SK-N-SH (cell line): ENCODE measurements at regions not wholly inside any gene's neighbourhood (a gene's known extent, or its start where the extent isn't known, plus 50 kb on each side); places are given as distances from the start of the nearest gene placed in this dataset.

Source experiments
- CTCF ChIA-PET: fragments of 300-600, 350-600 bp; formaldehyde crosslinking; extraction: SDS; loops from one replicate; lab custom pipeline; 2021; lab: Yijun Ruan, JAX
- POLR2A ChIA-PET: fragments of 350-600 bp; sonication (Branson Sonifier 250); formaldehyde crosslinking; extraction: SDS; loops from one replicate; lab custom pipeline; 2020; ENCODE audit warnings: antibody characterized with exemption, inconsistent platforms; lab: Yijun Ruan, JAX
- DNase-seq: peaks from one replicate; pipeline ENCODE4 v3.0.0; 2012
- H2AFZ ChIP-seq: fragments of 200-600 bp; sonication (generic); 2 replicates; pipeline ENCODE4 v1.8.1; 2016; ENCODE audit warnings: antibody characterized with exemption, mild to moderate bottlenecking, low read depth
- H3F3A ChIP-seq: fragments of 200-600 bp; sonication (generic); replicated peaks from 2 replicates; pipeline ENCODE3; 2016; ENCODE audit warnings: antibody characterized with exemption, mild to moderate bottlenecking; ENCODE audit not compliant: insufficient read depth
- H3K27ac ChIP-seq, 2 experiments: fragments of 200-500 bp in 1 of 2; fragments of 200-600 bp in 1 of 2; sonication (Bioruptor generic) in 1 of 2; sonication (generic), shearing (Covaris generic) in 1 of 2; 2 replicates each; pipeline versions ENCODE4 v1.5.1 to v1.6.1; 2014 to 2016; ENCODE audit warnings: low read depth in 2 of 2, inconsistent platforms in 1 of 2, low read length in 1 of 2, mild to moderate bottlenecking in 1 of 2, mixed read lengths in 1 of 2
- H3K27me3 ChIP-seq: fragments of 200-600 bp; sonication (generic), shearing (Covaris generic); 2 replicates; pipeline ENCODE4 v1.6.1; 2016; ENCODE audit warnings: mixed run types; ENCODE audit not compliant: insufficient read depth
- H3K36me3 ChIP-seq, 2 experiments: fragments of 200-500 bp in 1 of 2; fragments of 200-600 bp in 1 of 2; sonication (Bioruptor generic) in 1 of 2; sonication (generic) in 1 of 2; replicated peaks in 1 of 2; 2 replicates each; pipeline versions ENCODE3 to v1.5.1; 2014 to 2016; ENCODE audit warnings: low read length in 1 of 2, mild to moderate bottlenecking in 1 of 2; ENCODE audit not compliant: insufficient read depth in 2 of 2, control insufficient read depth in 1 of 2
- H3K4me1 ChIP-seq, 2 experiments: fragments of 200-500 bp in 1 of 2; fragments of 200-600 bp in 1 of 2; sonication (Bioruptor generic) in 1 of 2; sonication (generic), shearing (Covaris generic) in 1 of 2; 2 replicates each; pipeline versions ENCODE4 v1.5.1 to v1.6.1; 2014 to 2016; ENCODE audit warnings: low read depth in 1 of 2, low read length in 1 of 2, mixed run types in 1 of 2; ENCODE audit not compliant: insufficient read depth in 2 of 2, control insufficient read depth in 1 of 2
- H3K4me2 ChIP-seq: fragments of 200-600 bp; sonication (generic), shearing (Covaris generic); 2 replicates; pipeline ENCODE4 v1.6.1; 2017; ENCODE audit warnings: mixed run types
- H3K4me3 ChIP-seq, 2 experiments: fragments of 200-500 bp in 1 of 2; fragments of 200-600 bp in 1 of 2; sonication (Bioruptor generic) in 1 of 2; sonication (generic), shearing (Covaris generic) in 1 of 2; 2 replicates each; pipeline versions ENCODE4 v1.5.1 to v1.8.1; 2014 to 2016; ENCODE audit warnings: low read depth in 2 of 2, inconsistent platforms in 1 of 2, low read length in 1 of 2, mild to moderate bottlenecking in 1 of 2, mixed read lengths in 1 of 2, moderate library complexity in 1 of 2
- H3K79me2 ChIP-seq: fragments of 200-600 bp; sonication (generic); 2 replicates; pipeline ENCODE4 v1.8.1; 2017; ENCODE audit warnings: mild to moderate bottlenecking; ENCODE audit not compliant: insufficient read depth
- H3K9ac ChIP-seq: fragments of 200-600 bp; sonication (generic); 2 replicates; pipeline ENCODE4 v1.6.1; 2017; ENCODE audit warnings: mixed run types
- H3K9me2 ChIP-seq: fragments of 200-600 bp; sonication (generic); 2 replicates; pipeline ENCODE4 v1.6.1; 2017; ENCODE audit warnings: mixed run types
- H3K9me3 ChIP-seq: fragments of 200-600 bp; sonication (generic); 2 replicates; pipeline ENCODE4 v1.6.1; 2017; ENCODE audit warnings: mixed run types, mild to moderate bottlenecking, moderate library complexity
- H4K20me1 ChIP-seq: fragments of 200-600 bp; sonication (generic); 2 replicates; pipeline ENCODE4 v1.6.1; 2017; ENCODE audit warnings: mild to moderate bottlenecking, mixed run types; ENCODE audit not compliant: insufficient read depth
- CHD2 ChIP-seq: fragments of 150-350 bp; IDR thresholded peaks from 2 replicates; pipeline ENCODE4 v1.6.1; 2018; ENCODE audit warnings: low read length; ENCODE audit not compliant: partially characterized antibody
- EP300 ChIP-seq, 2 experiments: IDR thresholded peaks; 2 replicates each; pipeline versions ENCODE4 v1.4.0 to v1.6.1; 2012; ENCODE audit warnings: borderline replicate concordance in 1 of 2, low read depth in 1 of 2, low read length in 1 of 2
- EZH2phosphoT487 ChIP-seq: fragments of 200-600 bp; sonication (generic); IDR thresholded peaks from 2 replicates; pipeline ENCODE4 v1.6.1; 2017; ENCODE audit warnings: low read depth, mixed run types, mild to moderate bottlenecking, antibody characterized with exemption, moderate library complexity, borderline replicate concordance
- FOSL2 ChIP-seq: IDR thresholded peaks from 2 replicates; pipeline ENCODE4 v1.4.0; 2012; ENCODE audit warnings: low read depth, mild to moderate bottlenecking, moderate library complexity, borderline replicate concordance
- FOXJ3 ChIP-seq: sonication (generic); formaldehyde crosslinking; IDR thresholded peaks from 2 replicates; pipeline ENCODE4 v1.5.1; 2020; ENCODE audit warnings: mild to moderate bottlenecking, missing genetic modification reagents
- JUND ChIP-seq: IDR thresholded peaks from 2 replicates; pipeline ENCODE4 v1.4.0; 2012
- MEF2A ChIP-seq: IDR thresholded peaks from 2 replicates; pipeline ENCODE4 v1.4.0; 2012; ENCODE audit warnings: low read depth, borderline replicate concordance
- MXI1 ChIP-seq: IDR thresholded peaks from 2 replicates; pipeline ENCODE4 v1.6.1; 2012; ENCODE audit warnings: mild to moderate bottlenecking, low read depth, low read length, improper control_type of control experiment
- NRF1 ChIP-seq: IDR thresholded peaks from 2 replicates; pipeline ENCODE4 v1.6.1; 2012; ENCODE audit warnings: low read depth, mild to moderate bottlenecking, low read length
- POLR2AphosphoS5 ChIP-seq: IDR thresholded peaks from 2 replicates; pipeline ENCODE4 v1.6.1; 2012; ENCODE audit warnings: low read depth, low read length
- RXRA ChIP-seq: IDR thresholded peaks from 2 replicates; pipeline ENCODE4 v1.4.0; 2012; ENCODE audit warnings: low read depth, mild to moderate bottlenecking, borderline replicate concordance
- TEAD4 ChIP-seq: IDR thresholded peaks from 2 replicates; pipeline ENCODE4 v1.4.0; 2012; ENCODE audit warnings: mild to moderate bottlenecking, borderline replicate concordance; ENCODE audit not compliant: insufficient read depth
- USF1 ChIP-seq: IDR thresholded peaks from 2 replicates; pipeline ENCODE4 v1.4.0; 2012; ENCODE audit warnings: low read depth, borderline replicate concordance
- YY1 ChIP-seq: IDR thresholded peaks from 2 replicates; pipeline ENCODE4 v1.4.0; 2012; ENCODE audit warnings: low read depth, mild to moderate bottlenecking
- WGBS: methylation state at CpG from one replicate; pipeline ENCODE4 v1.1.6; 2017; ENCODE audit warnings: low lambda C conversion rate; 5-methylcytosine and 5-hydroxymethylcytosine counted together
- TF ChIP-seq, protein P1 (sequence below): IDR thresholded peaks from 2 replicates; pipeline ENCODE4 v1.4.0; 2012; ENCODE audit warnings: low read depth
- TF ChIP-seq, protein P2 (sequence below): IDR thresholded peaks from 2 replicates; pipeline ENCODE4; 2012
- TF ChIP-seq, protein P3 (sequence below): fragments of 150-350 bp; IDR thresholded peaks from 2 replicates; pipeline ENCODE4 v1.6.1; 2016; ENCODE audit warnings: mild to moderate bottlenecking, low read depth, low read length
- TF ChIP-seq, protein P4 (sequence below): fragments of 200-600 bp; sonication (generic); IDR thresholded peaks from 2 replicates; pipeline ENCODE4 v1.6.1; 2017; ENCODE audit warnings: antibody characterized with exemption, mild to moderate bottlenecking, moderate library complexity

- Histone ChIP-seq H3K4me2 (no peak overlapping the region), H3F3A (no peaks in the 10 kb centered on the region), H3K9me2 (no peaks in the 10 kb centered on the region), H2AFZ (no peak overlapping the region), H3K79me2 (no peaks in the 10 kb centered on the region), H4K20me1 (no peaks in the 10 kb centered on the region), H3K9ac (no peak overlapping the region), H3K27ac (no peak overlapping the region), H3K4me3 (no peak overlapping the region), H3K36me3 (no peaks in the 10 kb centered on the region), H3K27me3 (no peaks in the 10 kb centered on the region), H3K4me1 (peaks cover 0 to 2% of the 10 kb centered on the region in 2 experiments; a peak in 1 of 4 replicates), H3K9me3 (no peaks in the 10 kb centered on the region)
- TF ChIP-seq YY1 (no peak), POLR2AphosphoS5 (no peak), RXRA (no peak)
- TF ChIP-seq, protein P1, sequence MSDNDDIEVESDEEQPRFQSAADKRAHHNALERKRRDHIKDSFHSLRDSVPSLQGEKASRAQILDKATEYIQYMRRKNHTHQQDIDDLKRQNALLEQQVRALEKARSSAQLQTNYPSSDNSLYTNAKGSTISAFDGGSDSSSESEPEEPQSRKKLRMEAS = no peak
- CTCF ChIA-PET = no interaction called here
- WGBS = 40% methylated on average over 2 of the region's 2 CpGs
- no peak for DNase-seq
- POLR2A ChIA-PET = no interaction called here
Measured at GRCh38 chr2:60394463-60394862, 159.0 kb downstream of the BCL11A start.

GRCh38 chr2:60391649-60392375 is 161.6 kb downstream of the BCL11A start:
- WGBS = 45% methylated on average over 6 of the region's 7 CpGs
- CTCF ChIA-PET = no interaction called here
- Histone ChIP-seq H3K27ac (no peak overlapping the region), H3K27me3 (no peaks in the 10 kb centered on the region), H3K4me2 (no peak overlapping the region), H3K36me3 (no peaks in the 10 kb centered on the region), H3K9me2 (no peaks in the 10 kb centered on the region), H3K4me3 (no peak overlapping the region), H4K20me1 (no peaks in the 10 kb centered on the region), H3K9ac (no peak overlapping the region), H2AFZ (no peak overlapping the region), H3F3A (no peaks in the 10 kb centered on the region), H3K4me1 (peaks cover 0 to 2% of the 10 kb centered on the region in 2 experiments; a peak in 1 of 4 replicates), H3K9me3 (no peaks in the 10 kb centered on the region), H3K79me2 (no peaks in the 10 kb centered on the region)
- DNase-seq = no peak
- TF ChIP-seq POLR2AphosphoS5 (no peak), USF1 (no peak), FOXJ3 (CRISPR knock-in tag) (no peak), EP300 (IDR thresholded peaks at IDR 0.05; ENCODE audit: borderline replicate concordance in 1 of 2, low read depth in 1 of 2, low read length in 1 of 2) (no peak), NRF1 (no peak), EZH2phosphoT487 (no peak), TEAD4 (no peak), MEF2A (no peak), CHD2 (no peak), FOSL2 (no peak), RXRA (no peak), JUND (no peak), MXI1 (no peak)
- TF ChIP-seq, protein P2, sequence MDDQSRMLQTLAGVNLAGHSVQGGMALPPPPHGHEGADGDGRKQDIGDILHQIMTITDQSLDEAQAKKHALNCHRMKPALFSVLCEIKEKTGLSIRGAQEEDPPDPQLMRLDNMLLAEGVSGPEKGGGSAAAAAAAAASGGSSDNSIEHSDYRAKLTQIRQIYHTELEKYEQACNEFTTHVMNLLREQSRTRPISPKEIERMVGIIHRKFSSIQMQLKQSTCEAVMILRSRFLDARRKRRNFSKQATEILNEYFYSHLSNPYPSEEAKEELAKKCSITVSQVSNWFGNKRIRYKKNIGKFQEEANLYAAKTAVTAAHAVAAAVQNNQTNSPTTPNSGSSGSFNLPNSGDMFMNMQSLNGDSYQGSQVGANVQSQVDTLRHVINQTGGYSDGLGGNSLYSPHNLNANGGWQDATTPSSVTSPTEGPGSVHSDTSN = no peak
- TF ChIP-seq, protein P3, sequence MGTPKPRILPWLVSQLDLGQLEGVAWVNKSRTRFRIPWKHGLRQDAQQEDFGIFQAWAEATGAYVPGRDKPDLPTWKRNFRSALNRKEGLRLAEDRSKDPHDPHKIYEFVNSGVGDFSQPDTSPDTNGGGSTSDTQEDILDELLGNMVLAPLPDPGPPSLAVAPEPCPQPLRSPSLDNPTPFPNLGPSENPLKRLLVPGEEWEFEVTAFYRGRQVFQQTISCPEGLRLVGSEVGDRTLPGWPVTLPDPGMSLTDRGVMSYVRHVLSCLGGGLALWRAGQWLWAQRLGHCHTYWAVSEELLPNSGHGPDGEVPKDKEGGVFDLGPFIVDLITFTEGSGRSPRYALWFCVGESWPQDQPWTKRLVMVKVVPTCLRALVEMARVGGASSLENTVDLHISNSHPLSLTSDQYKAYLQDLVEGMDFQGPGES = no peak
- TF ChIP-seq, protein P4, sequence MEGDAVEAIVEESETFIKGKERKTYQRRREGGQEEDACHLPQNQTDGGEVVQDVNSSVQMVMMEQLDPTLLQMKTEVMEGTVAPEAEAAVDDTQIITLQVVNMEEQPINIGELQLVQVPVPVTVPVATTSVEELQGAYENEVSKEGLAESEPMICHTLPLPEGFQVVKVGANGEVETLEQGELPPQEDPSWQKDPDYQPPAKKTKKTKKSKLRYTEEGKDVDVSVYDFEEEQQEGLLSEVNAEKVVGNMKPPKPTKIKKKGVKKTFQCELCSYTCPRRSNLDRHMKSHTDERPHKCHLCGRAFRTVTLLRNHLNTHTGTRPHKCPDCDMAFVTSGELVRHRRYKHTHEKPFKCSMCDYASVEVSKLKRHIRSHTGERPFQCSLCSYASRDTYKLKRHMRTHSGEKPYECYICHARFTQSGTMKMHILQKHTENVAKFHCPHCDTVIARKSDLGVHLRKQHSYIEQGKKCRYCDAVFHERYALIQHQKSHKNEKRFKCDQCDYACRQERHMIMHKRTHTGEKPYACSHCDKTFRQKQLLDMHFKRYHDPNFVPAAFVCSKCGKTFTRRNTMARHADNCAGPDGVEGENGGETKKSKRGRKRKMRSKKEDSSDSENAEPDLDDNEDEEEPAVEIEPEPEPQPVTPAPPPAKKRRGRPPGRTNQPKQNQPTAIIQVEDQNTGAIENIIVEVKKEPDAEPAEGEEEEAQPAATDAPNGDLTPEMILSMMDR = no peak
- POLR2A ChIA-PET = no interaction called here
